Vagina (tissue), 2 donors: ENCODE measurements at regions not wholly inside any gene's neighbourhood (a gene's known extent, or its start where the extent isn't known, plus 50 kb on each side); places are given as distances from the start of the nearest gene placed in this dataset.
"Not testable (repeated sequence)": the region's sequence is repeated elsewhere in the genome, so short reads cannot be mapped to it uniquely, and the experiment has no call there.

ENCODE experiments used
- DNase-seq, 2 donors: peaks; one replicate each; pipeline ENCODE4 v3.0.0-alpha.2; 2017; ENCODE audit errors: extremely low spot score in 2 of 2
- H3K27ac ChIP-seq: fragments of 200-600 bp; sonication (generic); one replicate; pipeline ENCODE4 v1.5.1; 2019
- H3K27me3 ChIP-seq: fragments of 200-600 bp; sonication (generic); one replicate; pipeline ENCODE4 v1.5.1; 2019
- H3K36me3 ChIP-seq, 2 donors: fragments of 200-600 bp; sonication (generic); one replicate each; pipeline ENCODE4 v1.5.1; 2017 to 2019
- H3K4me1 ChIP-seq: fragments of 200-600 bp; sonication (generic); one replicate; pipeline ENCODE4 v1.5.1; 2019
- H3K4me3 ChIP-seq, 2 donors: fragments of 200-600 bp; sonication (generic); 1 replicate in 1 of 2; 2 replicates in 1 of 2; pipeline ENCODE4 v1.5.1; 2016 to 2019
- H3K9me3 ChIP-seq: fragments of 200-600 bp; sonication (generic); one replicate; pipeline ENCODE4 v1.5.1; 2019
- POLR2A ChIP-seq, 2 donors: fragments of 450-650 bp; IDR thresholded peaks; one replicate each; pipeline ENCODE4 v1.6.1; 2017; ENCODE audit warnings: antibody characterized with exemption in 2 of 2, mild to moderate bottlenecking in 2 of 2, moderate library complexity in 2 of 2
- POLR2AphosphoS5 ChIP-seq, 2 donors: sonication (generic); formaldehyde crosslinking; IDR thresholded peaks; one replicate each; pipeline ENCODE4 v1.9.0; 2017; ENCODE audit warnings: antibody characterized with exemption in 2 of 2, mild to moderate bottlenecking in 2 of 2, low read depth in 1 of 2; ENCODE audit not compliant: insufficient read depth in 1 of 2
- intact Hi-C: fragments of 100-400 bp; cut with DNase I; formaldehyde crosslinking; loops from one replicate; pipeline ENCODE4 v1.15.1; 2023
- TF ChIP-seq, protein P1 (sequence below), 3 experiments: fragments of 450-650 bp in 2 of 3; fragments of 200-600 bp in 1 of 3; sonication (generic) in 1 of 3; IDR thresholded peaks; one replicate each; pipeline ENCODE4 v1.5.1; 2017 to 2019; ENCODE audit warnings: antibody characterized with exemption in 3 of 3, mild to moderate bottlenecking in 2 of 3, moderate library complexity in 2 of 3

DNA sequence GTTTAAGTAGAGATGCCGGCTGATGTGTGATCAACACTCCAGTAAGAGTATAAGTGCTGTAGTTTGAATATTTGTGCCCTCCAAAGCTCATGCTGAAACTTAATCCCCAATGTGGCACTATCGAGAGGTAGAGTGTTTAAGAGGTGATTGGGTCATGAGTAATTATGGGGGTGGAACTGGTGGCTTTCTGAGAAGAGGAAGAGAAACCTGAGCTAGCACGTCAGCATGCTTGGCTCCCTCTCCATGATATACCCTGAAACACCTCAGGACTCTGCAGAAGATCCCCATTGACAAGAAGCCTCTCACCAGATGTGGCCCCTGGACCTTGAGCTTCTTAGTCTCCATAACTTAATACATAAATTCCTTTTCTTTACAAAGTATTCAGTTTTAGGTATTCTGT is 584.8 kb downstream of the TSN start:
- Histone ChIP-seq H3K27me3 (no peaks in the 10 kb centered on the region), H3K9me3 (no peaks in the 10 kb centered on the region), H3K4me3 (no peak overlapping the region), H3K27ac (no peak overlapping the region), H3K4me1 (no peaks in the 10 kb centered on the region), H3K36me3 (no peaks in the 10 kb centered on the region)
- intact Hi-C loops = no loop called here
- DNase-seq = no peak
- no peak for TF ChIP-seq POLR2A (IDR thresholded peaks at IDR 0.05)
- TF ChIP-seq, protein P1, sequence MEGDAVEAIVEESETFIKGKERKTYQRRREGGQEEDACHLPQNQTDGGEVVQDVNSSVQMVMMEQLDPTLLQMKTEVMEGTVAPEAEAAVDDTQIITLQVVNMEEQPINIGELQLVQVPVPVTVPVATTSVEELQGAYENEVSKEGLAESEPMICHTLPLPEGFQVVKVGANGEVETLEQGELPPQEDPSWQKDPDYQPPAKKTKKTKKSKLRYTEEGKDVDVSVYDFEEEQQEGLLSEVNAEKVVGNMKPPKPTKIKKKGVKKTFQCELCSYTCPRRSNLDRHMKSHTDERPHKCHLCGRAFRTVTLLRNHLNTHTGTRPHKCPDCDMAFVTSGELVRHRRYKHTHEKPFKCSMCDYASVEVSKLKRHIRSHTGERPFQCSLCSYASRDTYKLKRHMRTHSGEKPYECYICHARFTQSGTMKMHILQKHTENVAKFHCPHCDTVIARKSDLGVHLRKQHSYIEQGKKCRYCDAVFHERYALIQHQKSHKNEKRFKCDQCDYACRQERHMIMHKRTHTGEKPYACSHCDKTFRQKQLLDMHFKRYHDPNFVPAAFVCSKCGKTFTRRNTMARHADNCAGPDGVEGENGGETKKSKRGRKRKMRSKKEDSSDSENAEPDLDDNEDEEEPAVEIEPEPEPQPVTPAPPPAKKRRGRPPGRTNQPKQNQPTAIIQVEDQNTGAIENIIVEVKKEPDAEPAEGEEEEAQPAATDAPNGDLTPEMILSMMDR (IDR thresholded peaks at IDR 0.05) = no peak

GRCh38 chr2:122341007-122341406 is 585.6 kb downstream of the TSN start:
- no peaks in the 10 kb centered on the region for H3K4me1 ChIP-seq
- no peak overlapping the region for H3K4me3 ChIP-seq
- TF ChIP-seq, protein P1 (IDR thresholded peaks at IDR 0.05) = no peak
- TF ChIP-seq POLR2AphosphoS5 (IDR thresholded peaks at IDR 0.05; ENCODE audit: insufficient read depth in 1 of 2, low read depth in 1 of 2) = no peak
- TF ChIP-seq POLR2A (IDR thresholded peaks at IDR 0.05) = no peak
- intact Hi-C loops = no loop called here
- H3K9me3 ChIP-seq = no peaks in the 10 kb centered on the region
- no peaks in the 10 kb centered on the region for H3K36me3 ChIP-seq
- H3K27ac ChIP-seq = no peak overlapping the region
- DNase-seq = no peak
- no peaks in the 10 kb centered on the region for H3K27me3 ChIP-seq

DNA sequence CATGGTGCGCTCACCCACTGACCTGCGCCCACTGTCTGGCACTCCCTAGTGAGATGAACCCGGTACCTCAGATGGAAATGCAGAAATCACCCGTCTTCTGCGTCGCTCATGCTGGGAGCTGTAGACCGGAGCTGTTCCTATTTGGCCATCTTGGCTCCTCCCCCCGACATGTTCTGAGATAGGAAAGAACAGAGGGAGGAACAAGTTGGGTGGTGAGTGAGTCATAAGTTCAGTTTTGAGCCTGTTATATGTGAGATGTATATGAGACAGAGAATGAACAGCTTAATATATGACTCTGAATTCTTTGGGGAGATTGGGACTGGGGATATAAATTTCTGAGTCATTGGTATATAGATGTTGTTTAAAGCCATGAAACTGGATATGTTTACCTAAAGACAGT is 596.7 kb downstream of the TSN start:
- DNase-seq, H3K27me3 ChIP-seq, intact Hi-C loops, H3K36me3 ChIP-seq, H3K4me3 ChIP-seq, H3K4me1 ChIP-seq, H3K9me3 ChIP-seq, H3K27ac ChIP-seq: not testable (repeated sequence)

GRCh38 chr2:122357998-122358397 is 602.5 kb downstream of the TSN start:
- no peak for TF ChIP-seq POLR2A (IDR thresholded peaks at IDR 0.05)
- Histone ChIP-seq H3K27me3 (no peaks in the 10 kb centered on the region), H3K4me3 (no peak overlapping the region), H3K36me3 (no peaks in the 10 kb centered on the region), H3K9me3 (no peaks in the 10 kb centered on the region), H3K27ac (no peak overlapping the region), H3K4me1 (no peaks in the 10 kb centered on the region)
- no peak for DNase-seq
- intact Hi-C loops = no loop called here

GRCh38 chr2:122358729-122359128 is 603.3 kb downstream of the TSN start:
- H3K4me3 ChIP-seq = no peak overlapping the region
- H3K27ac ChIP-seq = no peak overlapping the region
- no peaks in the 10 kb centered on the region for H3K9me3 ChIP-seq
- no peak for DNase-seq
- no peaks in the 10 kb centered on the region for H3K27me3 ChIP-seq
- no peaks in the 10 kb centered on the region for H3K4me1 ChIP-seq
- intact Hi-C loops = no loop called here
- TF ChIP-seq, protein P1 (IDR thresholded peaks at IDR 0.05) = no peak
- no peak for TF ChIP-seq POLR2AphosphoS5 (IDR thresholded peaks at IDR 0.05; ENCODE audit: insufficient read depth in 1 of 2, low read depth in 1 of 2)
- no peak for TF ChIP-seq POLR2A (IDR thresholded peaks at IDR 0.05)
- no peaks in the 10 kb centered on the region for H3K36me3 ChIP-seq

DNA sequence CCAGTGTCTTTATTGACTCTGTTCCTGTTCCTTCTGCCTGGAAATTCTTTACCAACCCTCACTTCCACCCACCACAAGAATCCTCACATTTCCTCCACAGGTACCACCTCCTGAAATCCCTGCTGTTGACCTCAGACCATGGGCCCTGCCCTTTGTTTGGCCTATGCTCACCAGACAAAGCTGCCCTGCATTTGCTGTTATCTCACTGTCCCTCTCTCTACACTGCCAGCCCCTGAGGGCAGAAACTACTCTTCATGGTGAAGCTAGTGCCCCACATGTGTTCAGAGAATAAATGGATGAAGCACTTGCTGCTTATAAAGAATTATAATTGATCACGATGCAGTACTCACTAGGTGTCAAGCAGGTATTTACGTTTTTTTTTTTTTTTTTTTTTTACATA is 608.4 kb downstream of the TSN start:
- TF ChIP-seq, protein P1 (IDR thresholded peaks at IDR 0.05) = no peak
- TF ChIP-seq POLR2AphosphoS5 (IDR thresholded peaks at IDR 0.05; ENCODE audit: insufficient read depth in 1 of 2, low read depth in 1 of 2) = no peak
- TF ChIP-seq POLR2A (IDR thresholded peaks at IDR 0.05) = no peak
- no peak overlapping the region for H3K4me3 ChIP-seq
- no peak overlapping the region for H3K27ac ChIP-seq
- no peaks in the 10 kb centered on the region for H3K36me3 ChIP-seq
- H3K27me3 ChIP-seq = no peaks in the 10 kb centered on the region
- no peaks in the 10 kb centered on the region for H3K4me1 ChIP-seq
- DNase-seq = no peak
- intact Hi-C loops = no loop called here
- H3K9me3 ChIP-seq = no peaks in the 10 kb centered on the region
